Parathyroid adenoma (tissue), 2 donors: ENCODE measurements at regions not wholly inside any gene's neighbourhood (a gene's known extent, or its start where the extent isn't known, plus 50 kb on each side); places are given as distances from the start of the nearest gene placed in this dataset.

ENCODE experiments used
- H2AFZ ChIP-seq: fragments of 300-600 bp; sonication (generic); one replicate; pipeline ENCODE4 v1.7.0; 2017; ENCODE audit warnings: antibody characterized with exemption, mild to moderate bottlenecking
- H3K27ac ChIP-seq: fragments of 300-600 bp; sonication (generic); one replicate; pipeline ENCODE4 v1.7.0; 2017
- H3K27me3 ChIP-seq: fragments of 300-600 bp; sonication (generic); one replicate; pipeline ENCODE4 v1.7.0; 2017; ENCODE audit warnings: low read length; ENCODE audit not compliant: control insufficient read depth, insufficient read depth
- H3K36me3 ChIP-seq: fragments of 300-600 bp; sonication (generic); one replicate; pipeline ENCODE4 v1.7.0; 2017; ENCODE audit warnings: low read length; ENCODE audit not compliant: control insufficient read depth, insufficient read depth
- H3K4me1 ChIP-seq: fragments of 300-600 bp; sonication (generic); one replicate; pipeline ENCODE4 v1.7.0; 2017; ENCODE audit warnings: control low read depth
- H3K4me2 ChIP-seq: fragments of 300-600 bp; sonication (generic); one replicate; pipeline ENCODE4 v1.7.0; 2017; ENCODE audit warnings: low read length
- H3K4me3 ChIP-seq: fragments of 300-600 bp; sonication (generic); one replicate; pipeline ENCODE4 v1.7.0; 2017; ENCODE audit warnings: low read depth, low read length
- H3K79me2 ChIP-seq: fragments of 300-600 bp; sonication (generic); one replicate; pipeline ENCODE4 v1.7.0; 2017; ENCODE audit warnings: control low read depth
- H3K9ac ChIP-seq: fragments of 300-600 bp; sonication (generic); one replicate; pipeline ENCODE4 v1.7.0; 2017; ENCODE audit warnings: mild to moderate bottlenecking
- H3K9me3 ChIP-seq: fragments of 300-600 bp; sonication (generic); one replicate; pipeline ENCODE4 v1.7.0; 2017; ENCODE audit warnings: low read length; ENCODE audit not compliant: control insufficient read depth
- CTCF ChIP-seq: fragments of 300-600 bp; sonication (generic); IDR thresholded peaks from one replicate; pipeline ENCODE4 v1.7.0; 2017; ENCODE audit warnings: antibody characterized with exemption, mild to moderate bottlenecking
- donor health status: primary hyperparathyroidism.

GRCh38 chr14:36396798-36397197 is 76.4 kb upstream of the MBIP start:
- Histone ChIP-seq H3K9me3 (no peaks in the 10 kb centered on the region), H3K27me3 (no peaks in the 10 kb centered on the region), H3K9ac (no peak overlapping the region), H3K36me3 (no peaks in the 10 kb centered on the region), H2AFZ (no peak overlapping the region), H3K4me1 (no peaks in the 10 kb centered on the region), H3K79me2 (no peaks in the 10 kb centered on the region), H3K4me3 (no peak overlapping the region), H3K27ac (no peak overlapping the region), H3K4me2 (no peak overlapping the region)
- TF ChIP-seq CTCF = no peak

- Histone ChIP-seq H2AFZ (no peak overlapping the region), H3K27me3 (no peaks in the 10 kb centered on the region), H3K4me2 (no peak overlapping the region), H3K9me3 (no peaks in the 10 kb centered on the region), H3K4me3 (no peak overlapping the region), H3K27ac (no peak overlapping the region), H3K9ac (no peak overlapping the region), H3K36me3 (no peaks in the 10 kb centered on the region), H3K79me2 (no peaks in the 10 kb centered on the region), H3K4me1 (no peaks in the 10 kb centered on the region)
- no peak for TF ChIP-seq CTCF
These were observed 74.2 kb upstream of the MBIP start for GRCh38 chr14:36394593-36394992.

GRCh38 chr14:36390718-36391117 is 70.3 kb upstream of the MBIP start:
- TF ChIP-seq CTCF = no peak
- Histone ChIP-seq H3K4me2 (no peak overlapping the region), H2AFZ (no peak overlapping the region), H3K9ac (no peak overlapping the region), H3K4me1 (no peaks in the 10 kb centered on the region), H3K36me3 (no peaks in the 10 kb centered on the region), H3K4me3 (no peak overlapping the region), H3K27me3 (no peaks in the 10 kb centered on the region), H3K79me2 (no peaks in the 10 kb centered on the region), H3K27ac (no peak overlapping the region), H3K9me3 (no peaks in the 10 kb centered on the region)

GRCh38 chr14:36383767-36384431 is 63.5 kb upstream of the MBIP start:
- H3K9ac ChIP-seq = no peak overlapping the region
- H3K9me3 ChIP-seq = no peaks in the 10 kb centered on the region
- H3K36me3 ChIP-seq = no peaks in the 10 kb centered on the region
- no peaks in the 10 kb centered on the region for H3K79me2 ChIP-seq
- no peaks in the 10 kb centered on the region for H3K4me1 ChIP-seq
- H3K4me3 ChIP-seq = no peak overlapping the region
- no peak overlapping the region for H3K27ac ChIP-seq
- H2AFZ ChIP-seq = no peak overlapping the region
- H3K27me3 ChIP-seq = no peaks in the 10 kb centered on the region
- TF ChIP-seq CTCF = no peak
- H3K4me2 ChIP-seq = no peak overlapping the region

GRCh38 chr14:36373982-36374673 is 53.7 kb upstream of the MBIP start:
- Histone ChIP-seq H2AFZ (peak overlapping the region; percentile 38), H3K79me2 (no peaks in the 10 kb centered on the region), H3K4me1 (peaks cover 6% of the 10 kb centered on the region), H3K4me3 (no peak overlapping the region), H3K9me3 (no peaks in the 10 kb centered on the region), H3K27me3 (no peaks in the 10 kb centered on the region), H3K27ac (no peak overlapping the region), H3K9ac (no peak overlapping the region), H3K36me3 (no peaks in the 10 kb centered on the region), H3K4me2 (no peak overlapping the region)
- TF ChIP-seq CTCF = peak; percentile 76
